Fibroblast of lung (primary cell): ENCODE measurements at regions not wholly inside any gene's neighbourhood (a gene's known extent, or its start where the extent isn't known, plus 50 kb on each side); places are given as distances from the start of the nearest gene placed in this dataset.

Experiments
- DNase-seq, 2 donors: peaks; one replicate each; pipeline versions ENCODE4 v3.0.0 to v3.0.0-alpha.2; 2010; ENCODE audit warnings: low read depth in 2 of 2
- H2AFZ ChIP-seq: 2 replicates; pipeline ENCODE4 v1.5.1; 2012; ENCODE audit warnings: low read length, control low read depth, inconsistent platforms
- H3K27ac ChIP-seq: 2 replicates; pipeline ENCODE4 v1.5.1; 2011; ENCODE audit warnings: low read length, control low read depth; ENCODE audit not compliant: insufficient read depth
- H3K27me3 ChIP-seq: 2 replicates; pipeline ENCODE4 v1.5.1; 2011; ENCODE audit warnings: mild to moderate bottlenecking, low read length; ENCODE audit not compliant: control insufficient read depth, insufficient read depth
- H3K36me3 ChIP-seq: 2 replicates; pipeline ENCODE4 v1.5.1; 2011; ENCODE audit warnings: low read length; ENCODE audit not compliant: control insufficient read depth, insufficient read depth
- H3K4me1 ChIP-seq: 2 replicates; pipeline ENCODE4 v1.5.1; 2011; ENCODE audit warnings: low read length; ENCODE audit not compliant: control insufficient read depth, insufficient read depth; ENCODE audit errors: extremely low read depth
- H3K4me2 ChIP-seq: 2 replicates; pipeline ENCODE4 v1.5.1; 2011; ENCODE audit warnings: low read length, control low read depth; ENCODE audit not compliant: insufficient read depth; ENCODE audit errors: extremely low read depth
- H3K4me3 ChIP-seq, 4 experiments: fragments of 200-600 bp in 1 of 4; sonication (generic) in 1 of 4; replicated peaks in 1 of 4; 2 replicates each; pipeline ENCODE4 v1.5.1; 2011 to 2016; ENCODE audit warnings: low read length in 4 of 4, low read depth in 3 of 4, mild to moderate bottlenecking in 3 of 4, control low read depth in 2 of 4, inconsistent platforms in 1 of 4, mixed read lengths in 1 of 4; ENCODE audit not compliant: insufficient read depth in 1 of 4; ENCODE audit errors: control extremely low read depth in 1 of 4
- H3K79me2 ChIP-seq: 2 replicates; pipeline ENCODE4 v1.5.1; 2012; ENCODE audit warnings: mild to moderate bottlenecking, low read length, inconsistent platforms; ENCODE audit not compliant: control insufficient read depth, insufficient read depth
- H3K9ac ChIP-seq: 2 replicates; pipeline ENCODE4 v1.5.1; 2011; ENCODE audit warnings: mild to moderate bottlenecking, low read length, control low read depth; ENCODE audit not compliant: insufficient read depth
- H3K9me3 ChIP-seq: 2 replicates; pipeline ENCODE4 v1.5.1; 2012; ENCODE audit warnings: low read depth, low read length; ENCODE audit not compliant: control insufficient read depth, insufficient read depth
- H4K20me1 ChIP-seq: 2 replicates; pipeline ENCODE4 v1.5.1; 2011; ENCODE audit warnings: low read length; ENCODE audit not compliant: control insufficient read depth, insufficient read depth; ENCODE audit errors: extremely low read depth
- EZH2 ChIP-seq: IDR thresholded peaks from 2 replicates; pipeline ENCODE4 v1.5.1; 2012; ENCODE audit warnings: low read length, control low read depth, mild to moderate bottlenecking; ENCODE audit errors: missing control alignments
- TF ChIP-seq, protein P1 (sequence below), 2 donors: IDR thresholded peaks in 1 of 2; conservative IDR thresholded peaks in 1 of 2; 1 replicate in 1 of 2; 2 replicates in 1 of 2; pipeline ENCODE4 v1.5.1; 2011 to 2012; ENCODE audit warnings: low read length in 2 of 2, control low read depth in 1 of 2, inconsistent platforms in 1 of 2, low read depth in 1 of 2, mild to moderate bottlenecking in 1 of 2

DNA sequence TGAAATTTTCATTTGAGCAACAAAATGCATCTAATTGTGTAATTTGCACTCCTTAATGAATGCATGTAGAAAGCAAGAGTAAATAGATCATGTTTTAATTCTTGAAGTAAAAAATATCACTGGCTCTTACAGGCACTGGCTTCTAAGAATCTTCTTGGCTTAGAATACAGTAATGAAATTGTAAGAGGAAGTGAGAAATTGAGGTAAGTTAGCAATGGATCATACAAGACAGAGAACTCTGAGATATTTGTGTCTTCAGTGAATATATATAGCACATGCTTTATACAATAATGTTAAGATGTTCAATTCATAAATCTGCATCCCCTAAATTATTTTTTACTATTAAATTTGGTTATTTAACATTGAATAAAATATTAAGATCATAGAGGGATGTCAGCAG is 465.0 kb downstream of the CNTN3 start:
- TF ChIP-seq EZH2: no peak
- TF ChIP-seq, protein P1, sequence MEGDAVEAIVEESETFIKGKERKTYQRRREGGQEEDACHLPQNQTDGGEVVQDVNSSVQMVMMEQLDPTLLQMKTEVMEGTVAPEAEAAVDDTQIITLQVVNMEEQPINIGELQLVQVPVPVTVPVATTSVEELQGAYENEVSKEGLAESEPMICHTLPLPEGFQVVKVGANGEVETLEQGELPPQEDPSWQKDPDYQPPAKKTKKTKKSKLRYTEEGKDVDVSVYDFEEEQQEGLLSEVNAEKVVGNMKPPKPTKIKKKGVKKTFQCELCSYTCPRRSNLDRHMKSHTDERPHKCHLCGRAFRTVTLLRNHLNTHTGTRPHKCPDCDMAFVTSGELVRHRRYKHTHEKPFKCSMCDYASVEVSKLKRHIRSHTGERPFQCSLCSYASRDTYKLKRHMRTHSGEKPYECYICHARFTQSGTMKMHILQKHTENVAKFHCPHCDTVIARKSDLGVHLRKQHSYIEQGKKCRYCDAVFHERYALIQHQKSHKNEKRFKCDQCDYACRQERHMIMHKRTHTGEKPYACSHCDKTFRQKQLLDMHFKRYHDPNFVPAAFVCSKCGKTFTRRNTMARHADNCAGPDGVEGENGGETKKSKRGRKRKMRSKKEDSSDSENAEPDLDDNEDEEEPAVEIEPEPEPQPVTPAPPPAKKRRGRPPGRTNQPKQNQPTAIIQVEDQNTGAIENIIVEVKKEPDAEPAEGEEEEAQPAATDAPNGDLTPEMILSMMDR (conservative IDR thresholded peaks at IDR 0.05 in 1 of 2, IDR thresholded peaks at IDR 0.05 in 1 of 2; ENCODE audit: low read depth in 1 of 2, low read length in 2 of 2): no peak
- Histone ChIP-seq H2AFZ (no peak overlapping the region), H3K4me3 (no peak overlapping the region)

DNA sequence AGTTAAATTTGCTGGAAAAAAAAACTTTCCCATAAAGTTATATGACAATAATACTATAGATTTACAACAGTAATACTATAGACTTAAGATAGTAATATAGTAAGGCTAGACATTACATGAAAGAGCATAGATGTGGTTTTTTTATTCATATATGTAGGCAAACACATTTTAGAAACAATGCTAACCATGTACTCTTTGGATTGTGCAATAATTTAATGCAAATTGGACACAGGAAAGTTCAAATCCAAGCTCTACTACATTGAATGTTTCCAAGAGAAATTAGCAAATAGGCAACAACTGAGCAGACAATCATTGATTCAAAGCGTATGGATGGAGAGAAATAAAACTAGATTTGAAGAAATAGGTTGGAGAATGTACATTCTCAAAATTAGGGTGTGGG is 469.2 kb downstream of the CNTN3 start:
- H4K20me1 ChIP-seq: no peaks in the 10 kb centered on the region
- H3K27ac ChIP-seq: no peak overlapping the region
- H3K79me2 ChIP-seq: no peaks in the 10 kb centered on the region
- no peaks in the 10 kb centered on the region for H3K9me3 ChIP-seq
- no peak for DNase-seq
- no peaks in the 10 kb centered on the region for H3K4me1 ChIP-seq
- H3K9ac ChIP-seq: no peak overlapping the region
- H2AFZ ChIP-seq: no peak overlapping the region
- H3K27me3 ChIP-seq: no peaks in the 10 kb centered on the region
- no peak overlapping the region for H3K4me2 ChIP-seq
- no peaks in the 10 kb centered on the region for H3K36me3 ChIP-seq
- no peak overlapping the region for H3K4me3 ChIP-seq
- TF ChIP-seq, protein P1 (conservative IDR thresholded peaks at IDR 0.05 in 1 of 2, IDR thresholded peaks at IDR 0.05 in 1 of 2; ENCODE audit: low read depth in 1 of 2, low read length in 2 of 2): no peak
- no peak for TF ChIP-seq EZH2

More for the DNA sequence above, 465.0 kb downstream of the CNTN3 start:
- no peaks in the 10 kb centered on the region for H3K9me3 ChIP-seq
- H4K20me1 ChIP-seq: no peaks in the 10 kb centered on the region
- no peak for DNase-seq
- H3K4me1 ChIP-seq: no peaks in the 10 kb centered on the region
- no peak overlapping the region for H3K4me2 ChIP-seq
- H3K79me2 ChIP-seq: no peaks in the 10 kb centered on the region
- H3K36me3 ChIP-seq: no peaks in the 10 kb centered on the region
- no peak overlapping the region for H3K27ac ChIP-seq
- no peak overlapping the region for H3K9ac ChIP-seq
- H3K27me3 ChIP-seq: no peaks in the 10 kb centered on the region

DNA sequence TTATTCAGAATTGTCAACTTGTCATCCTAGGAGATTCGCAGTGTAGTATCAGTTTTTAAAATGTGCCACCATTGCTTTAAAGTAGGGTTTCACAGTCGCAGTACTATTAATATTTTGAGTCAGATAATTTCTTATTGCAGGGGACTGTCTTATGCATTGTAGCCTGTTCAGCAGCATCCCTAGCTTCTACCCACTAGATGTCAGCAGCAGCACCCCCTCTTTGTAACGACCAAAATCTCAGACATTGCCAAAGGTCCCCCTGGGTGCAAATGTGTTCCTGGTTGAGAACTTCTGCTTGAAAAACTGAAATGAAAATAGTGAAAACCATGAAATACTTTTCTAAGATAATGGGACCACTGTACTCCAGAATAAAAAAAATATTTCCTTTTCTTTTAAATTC is 474.8 kb downstream of the CNTN3 start:
- Histone ChIP-seq H3K36me3 (no peaks in the 10 kb centered on the region), H3K4me1 (no peaks in the 10 kb centered on the region), H3K27ac (no peak overlapping the region), H3K9ac (no peak overlapping the region), H3K27me3 (no peaks in the 10 kb centered on the region), H3K4me2 (no peak overlapping the region), H3K4me3 (no peak overlapping the region), H3K79me2 (no peaks in the 10 kb centered on the region), H2AFZ (no peak overlapping the region), H3K9me3 (no peaks in the 10 kb centered on the region), H4K20me1 (no peaks in the 10 kb centered on the region)
- TF ChIP-seq, protein P1 (conservative IDR thresholded peaks at IDR 0.05 in 1 of 2, IDR thresholded peaks at IDR 0.05 in 1 of 2; ENCODE audit: low read depth in 1 of 2, low read length in 2 of 2): peak; percentile 16 to 45
- no peak for TF ChIP-seq EZH2
- DNase-seq: peak in 1 of 2 donors; percentile 16
